Fibroblast of lung (primary cell): ENCODE measurements at regions not wholly inside any gene's neighbourhood (a gene's known extent, or its start where the extent isn't known, plus 50 kb on each side); places are given as distances from the start of the nearest gene placed in this dataset.

ENCODE experiments used
- DNase-seq, 2 donors: peaks; one replicate each; pipeline versions ENCODE4 v3.0.0 to v3.0.0-alpha.2; 2010; ENCODE audit warnings: low read depth in 2 of 2
- H2AFZ ChIP-seq: 2 replicates; pipeline ENCODE4 v1.5.1; 2012; ENCODE audit warnings: low read length, control low read depth, inconsistent platforms
- H3K27ac ChIP-seq: 2 replicates; pipeline ENCODE4 v1.5.1; 2011; ENCODE audit warnings: low read length, control low read depth; ENCODE audit not compliant: insufficient read depth
- H3K27me3 ChIP-seq: 2 replicates; pipeline ENCODE4 v1.5.1; 2011; ENCODE audit warnings: mild to moderate bottlenecking, low read length; ENCODE audit not compliant: control insufficient read depth, insufficient read depth
- H3K36me3 ChIP-seq: 2 replicates; pipeline ENCODE4 v1.5.1; 2011; ENCODE audit warnings: low read length; ENCODE audit not compliant: control insufficient read depth, insufficient read depth
- H3K4me1 ChIP-seq: 2 replicates; pipeline ENCODE4 v1.5.1; 2011; ENCODE audit warnings: low read length; ENCODE audit not compliant: control insufficient read depth, insufficient read depth; ENCODE audit errors: extremely low read depth
- H3K4me2 ChIP-seq: 2 replicates; pipeline ENCODE4 v1.5.1; 2011; ENCODE audit warnings: low read length, control low read depth; ENCODE audit not compliant: insufficient read depth; ENCODE audit errors: extremely low read depth
- H3K4me3 ChIP-seq, 4 experiments: fragments of 200-600 bp in 1 of 4; sonication (generic) in 1 of 4; replicated peaks in 1 of 4; 2 replicates each; pipeline ENCODE4 v1.5.1; 2011 to 2016; ENCODE audit warnings: low read length in 4 of 4, low read depth in 3 of 4, mild to moderate bottlenecking in 3 of 4, control low read depth in 2 of 4, inconsistent platforms in 1 of 4, mixed read lengths in 1 of 4; ENCODE audit not compliant: insufficient read depth in 1 of 4; ENCODE audit errors: control extremely low read depth in 1 of 4
- H3K79me2 ChIP-seq: 2 replicates; pipeline ENCODE4 v1.5.1; 2012; ENCODE audit warnings: mild to moderate bottlenecking, low read length, inconsistent platforms; ENCODE audit not compliant: control insufficient read depth, insufficient read depth
- H3K9ac ChIP-seq: 2 replicates; pipeline ENCODE4 v1.5.1; 2011; ENCODE audit warnings: mild to moderate bottlenecking, low read length, control low read depth; ENCODE audit not compliant: insufficient read depth
- H3K9me3 ChIP-seq: 2 replicates; pipeline ENCODE4 v1.5.1; 2012; ENCODE audit warnings: low read depth, low read length; ENCODE audit not compliant: control insufficient read depth, insufficient read depth
- H4K20me1 ChIP-seq: 2 replicates; pipeline ENCODE4 v1.5.1; 2011; ENCODE audit warnings: low read length; ENCODE audit not compliant: control insufficient read depth, insufficient read depth; ENCODE audit errors: extremely low read depth
- EZH2 ChIP-seq: IDR thresholded peaks from 2 replicates; pipeline ENCODE4 v1.5.1; 2012; ENCODE audit warnings: low read length, control low read depth, mild to moderate bottlenecking; ENCODE audit errors: missing control alignments
- TF ChIP-seq, protein P1 (sequence below), 2 donors: IDR thresholded peaks in 1 of 2; conservative IDR thresholded peaks in 1 of 2; 1 replicate in 1 of 2; 2 replicates in 1 of 2; pipeline ENCODE4 v1.5.1; 2011 to 2012; ENCODE audit warnings: low read length in 2 of 2, control low read depth in 1 of 2, inconsistent platforms in 1 of 2, low read depth in 1 of 2, mild to moderate bottlenecking in 1 of 2

DNA sequence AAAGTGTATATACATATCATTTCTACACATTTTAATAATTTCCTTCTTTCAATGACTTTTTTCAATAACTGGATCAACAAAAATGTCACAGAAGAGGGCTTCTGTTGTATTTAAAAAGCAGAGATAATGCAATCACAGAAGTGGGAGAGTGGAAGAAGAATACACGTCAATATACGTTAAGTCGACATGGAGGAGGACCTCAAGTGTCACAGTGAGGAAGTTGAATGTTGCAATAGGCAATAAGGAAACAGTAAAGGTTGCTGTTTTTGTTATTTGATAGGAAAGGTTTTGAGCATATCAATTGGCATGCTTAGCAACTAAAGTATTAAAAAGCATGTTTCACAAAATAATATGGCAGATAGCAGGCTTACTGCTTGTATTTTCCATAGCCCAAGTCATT lies 184.0 kb upstream of the NR4A3 start:
- DNase-seq: no peak
- H3K9me3 ChIP-seq: no peaks in the 10 kb centered on the region
- H4K20me1 ChIP-seq: no peaks in the 10 kb centered on the region
- H2AFZ ChIP-seq: no peak overlapping the region
- no peaks in the 10 kb centered on the region for H3K4me1 ChIP-seq
- H3K4me2 ChIP-seq: no peak overlapping the region
- H3K36me3 ChIP-seq: no peaks in the 10 kb centered on the region
- no peak overlapping the region for H3K27ac ChIP-seq
- H3K9ac ChIP-seq: no peak overlapping the region
- H3K4me3 ChIP-seq: no peak overlapping the region
- TF ChIP-seq, protein P1, sequence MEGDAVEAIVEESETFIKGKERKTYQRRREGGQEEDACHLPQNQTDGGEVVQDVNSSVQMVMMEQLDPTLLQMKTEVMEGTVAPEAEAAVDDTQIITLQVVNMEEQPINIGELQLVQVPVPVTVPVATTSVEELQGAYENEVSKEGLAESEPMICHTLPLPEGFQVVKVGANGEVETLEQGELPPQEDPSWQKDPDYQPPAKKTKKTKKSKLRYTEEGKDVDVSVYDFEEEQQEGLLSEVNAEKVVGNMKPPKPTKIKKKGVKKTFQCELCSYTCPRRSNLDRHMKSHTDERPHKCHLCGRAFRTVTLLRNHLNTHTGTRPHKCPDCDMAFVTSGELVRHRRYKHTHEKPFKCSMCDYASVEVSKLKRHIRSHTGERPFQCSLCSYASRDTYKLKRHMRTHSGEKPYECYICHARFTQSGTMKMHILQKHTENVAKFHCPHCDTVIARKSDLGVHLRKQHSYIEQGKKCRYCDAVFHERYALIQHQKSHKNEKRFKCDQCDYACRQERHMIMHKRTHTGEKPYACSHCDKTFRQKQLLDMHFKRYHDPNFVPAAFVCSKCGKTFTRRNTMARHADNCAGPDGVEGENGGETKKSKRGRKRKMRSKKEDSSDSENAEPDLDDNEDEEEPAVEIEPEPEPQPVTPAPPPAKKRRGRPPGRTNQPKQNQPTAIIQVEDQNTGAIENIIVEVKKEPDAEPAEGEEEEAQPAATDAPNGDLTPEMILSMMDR (conservative IDR thresholded peaks at IDR 0.05 in 1 of 2, IDR thresholded peaks at IDR 0.05 in 1 of 2; ENCODE audit: low read depth in 1 of 2, low read length in 2 of 2): no peak
- no peak for TF ChIP-seq EZH2
- H3K27me3 ChIP-seq: no peaks in the 10 kb centered on the region
- H3K79me2 ChIP-seq: no peaks in the 10 kb centered on the region

DNA sequence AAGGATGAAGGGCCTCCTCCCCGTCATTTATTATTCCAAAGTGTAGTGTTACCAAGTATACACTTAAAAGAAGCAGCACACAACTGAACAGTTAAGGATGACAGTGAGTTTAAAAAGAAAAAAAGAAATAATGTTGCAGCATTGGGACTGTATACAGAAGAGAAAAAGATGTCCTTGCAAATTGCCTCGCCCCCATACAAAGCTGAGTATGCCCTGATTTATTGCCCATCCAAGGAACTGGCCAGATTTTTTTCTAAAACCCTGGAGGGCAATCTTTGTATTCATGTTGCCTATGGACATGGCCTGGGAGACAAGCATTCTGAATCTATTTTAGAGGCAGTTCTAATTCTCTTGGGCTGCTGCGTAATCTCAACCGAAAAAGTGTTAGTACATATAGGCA lies 182.7 kb upstream of the NR4A3 start:
- Histone ChIP-seq H3K9ac (no peak overlapping the region), H4K20me1 (no peaks in the 10 kb centered on the region), H3K79me2 (no peaks in the 10 kb centered on the region), H3K4me2 (no peak overlapping the region), H3K36me3 (no peaks in the 10 kb centered on the region), H3K27me3 (no peaks in the 10 kb centered on the region), H3K27ac (no peak overlapping the region), H2AFZ (no peak overlapping the region), H3K4me1 (no peaks in the 10 kb centered on the region), H3K9me3 (no peaks in the 10 kb centered on the region), H3K4me3 (no peak overlapping the region)
- DNase-seq: no peak
- no peak for TF ChIP-seq EZH2
- TF ChIP-seq, protein P1 (conservative IDR thresholded peaks at IDR 0.05 in 1 of 2, IDR thresholded peaks at IDR 0.05 in 1 of 2; ENCODE audit: low read depth in 1 of 2, low read length in 2 of 2): no peak

DNA sequence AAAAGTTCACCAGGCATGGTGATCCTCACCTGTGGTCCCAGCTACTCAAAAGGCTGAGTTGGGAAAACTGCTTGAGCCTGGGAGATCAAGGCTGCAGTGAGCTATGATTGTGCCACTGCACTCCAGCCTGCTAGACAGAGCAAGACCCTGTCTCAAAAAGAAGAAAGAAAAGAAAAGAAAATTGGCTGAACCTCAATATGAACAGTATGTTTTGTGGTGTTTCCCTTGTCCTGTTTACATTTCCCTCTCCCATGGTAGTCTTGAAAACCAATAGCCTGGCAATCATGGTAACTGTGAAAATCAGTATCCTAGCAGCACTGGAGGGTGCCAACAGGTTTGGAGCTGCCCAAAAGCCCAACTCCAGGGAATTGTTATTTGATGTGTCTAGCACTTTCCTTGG lies 174.1 kb upstream of the NR4A3 start:
- H3K9me3 ChIP-seq: no peaks in the 10 kb centered on the region
- TF ChIP-seq, protein P1 (conservative IDR thresholded peaks at IDR 0.05 in 1 of 2, IDR thresholded peaks at IDR 0.05 in 1 of 2; ENCODE audit: low read depth in 1 of 2, low read length in 2 of 2): no peak
- TF ChIP-seq EZH2: no peak
- no peaks in the 10 kb centered on the region for H3K36me3 ChIP-seq
- H3K4me2 ChIP-seq: no peak overlapping the region
- no peaks in the 10 kb centered on the region for H3K27me3 ChIP-seq
- H3K79me2 ChIP-seq: no peaks in the 10 kb centered on the region
- no peak for DNase-seq
- H3K4me3 ChIP-seq: no peak overlapping the region
- no peaks in the 10 kb centered on the region for H4K20me1 ChIP-seq
- H3K9ac ChIP-seq: no peak overlapping the region
- no peak overlapping the region for H2AFZ ChIP-seq
- no peaks in the 10 kb centered on the region for H3K4me1 ChIP-seq
- H3K27ac ChIP-seq: no peak overlapping the region
